ENCODE measurements at regions not wholly inside any gene's neighbourhood (a gene's known extent, or its start where the extent isn't known, plus 50 kb on each side); places are given as distances from the start of the nearest gene placed in this dataset.

DNA sequence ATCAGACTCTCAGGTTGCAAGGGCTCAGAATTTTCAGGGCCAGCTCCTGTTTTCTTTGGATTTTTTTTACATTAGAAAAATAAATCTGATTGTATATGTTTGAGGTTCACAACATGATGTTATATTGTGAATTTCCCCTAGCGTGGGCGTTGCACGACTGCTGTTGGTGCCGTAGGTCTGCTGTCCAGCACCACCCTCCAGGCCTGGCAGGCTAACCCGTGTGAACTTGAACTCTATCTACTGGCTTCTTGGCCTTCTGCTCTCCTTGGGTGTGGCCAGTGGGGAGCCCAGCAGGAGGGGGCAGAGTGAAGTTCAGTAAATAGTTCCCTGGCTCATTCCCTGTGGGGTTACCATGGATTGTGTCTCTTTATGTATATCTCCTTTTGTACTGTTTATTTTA, 80.5 kb upstream of the RORA start:
- Mint-ChIP-seq H3K27ac (no peak overlapping the region), H3K4me1 (ENCODE audit: low read depth) (no peaks in the 10 kb centered on the region), H3K9me3 (ENCODE audit: low read depth) (no peaks in the 10 kb centered on the region), H3K27me3 (peaks cover 3% of the 10 kb centered on the region), H3K4me3 (ENCODE audit: low read depth) (no peak overlapping the region), H3K36me3 (ENCODE audit: insufficient read depth) (no peaks in the 10 kb centered on the region)
- TF ChIP-seq CTCF (IDR thresholded peaks at IDR 0.05; ENCODE audit: unreplicated experiment): no peak
- no peak for DNase-seq (ENCODE audit: low spot score, unreplicated experiment)

DNA sequence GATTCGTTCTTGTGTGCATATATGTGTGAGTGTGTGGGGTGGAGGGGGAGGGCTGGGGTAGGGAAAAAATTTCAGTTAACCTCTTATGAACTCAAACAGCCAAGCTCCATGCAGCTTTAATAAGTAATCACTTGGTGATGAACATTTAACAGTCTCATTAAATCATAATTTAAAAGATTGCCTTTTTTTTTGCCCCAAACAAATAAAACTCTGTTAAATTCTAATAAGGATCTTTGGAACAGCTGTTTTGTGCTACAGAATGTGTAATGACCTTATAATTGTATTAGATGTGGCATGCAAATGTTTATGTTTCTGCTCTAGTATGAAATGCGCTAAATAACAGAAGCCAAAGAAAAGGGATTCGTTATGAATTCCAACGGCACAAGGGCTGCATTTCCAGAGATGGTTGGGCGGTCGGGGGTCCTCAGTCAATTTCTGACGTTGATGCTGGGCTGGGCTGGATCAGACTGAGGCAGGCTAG, 80.0 kb upstream of the RORA start:
- Mint-ChIP-seq H3K4me3 (ENCODE audit: low read depth) (no peak overlapping the region), H3K27me3 (peaks cover 3% of the 10 kb centered on the region), H3K4me1 (ENCODE audit: low read depth) (no peaks in the 10 kb centered on the region), H3K9me3 (ENCODE audit: low read depth) (no peaks in the 10 kb centered on the region), H3K36me3 (ENCODE audit: insufficient read depth) (no peaks in the 10 kb centered on the region), H3K27ac (no peak overlapping the region)
- TF ChIP-seq CTCF (IDR thresholded peaks at IDR 0.05; ENCODE audit: unreplicated experiment): no peak
- DNase-seq (ENCODE audit: low spot score, unreplicated experiment): no peak

- peaks cover 3% of the 10 kb centered on the region for H3K27me3 Mint-ChIP-seq
- H3K27ac Mint-ChIP-seq: no peak overlapping the region
- H3K4me3 Mint-ChIP-seq (ENCODE audit: low read depth): no peak overlapping the region
- H3K9me3 Mint-ChIP-seq (ENCODE audit: low read depth): no peaks in the 10 kb centered on the region
- no peaks in the 10 kb centered on the region for H3K36me3 Mint-ChIP-seq (ENCODE audit: insufficient read depth)
- no peak for TF ChIP-seq CTCF (IDR thresholded peaks at IDR 0.05; ENCODE audit: unreplicated experiment)
- no peak for DNase-seq (ENCODE audit: low spot score, unreplicated experiment)
- no peaks in the 10 kb centered on the region for H3K4me1 Mint-ChIP-seq (ENCODE audit: low read depth)
Observed at GRCh38 chr15:61308437-61308836, 79.3 kb upstream of the RORA start.

GRCh38 chr15:61307474-61307873, 78.4 kb upstream of the RORA start:
- H3K4me3 Mint-ChIP-seq (ENCODE audit: low read depth): no peak overlapping the region

DNA sequence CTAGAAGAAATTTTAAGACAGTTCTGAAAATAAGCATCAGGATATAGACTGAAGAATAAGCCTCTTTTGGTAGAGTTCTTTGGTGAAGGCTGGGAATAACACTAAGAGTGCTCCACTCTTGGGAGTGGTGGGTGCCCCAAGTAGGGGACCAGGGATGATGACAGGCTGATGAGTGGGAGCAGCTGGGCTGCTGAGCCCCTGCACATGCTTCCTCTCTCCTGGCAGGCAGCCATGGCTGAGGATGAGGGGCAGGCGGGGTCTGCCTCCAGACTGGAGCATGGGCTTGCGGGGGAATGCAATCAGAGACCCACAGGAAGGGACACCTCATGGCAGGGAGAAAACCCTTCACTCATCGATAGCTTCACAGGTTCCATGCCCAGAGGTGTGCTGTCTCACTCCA, 72.6 kb upstream of the RORA start:
- H3K4me3 Mint-ChIP-seq (ENCODE audit: low read depth): no peak overlapping the region
- H3K9me3 Mint-ChIP-seq (ENCODE audit: low read depth): no peaks in the 10 kb centered on the region
- no peak overlapping the region for H3K27ac Mint-ChIP-seq
- H3K36me3 Mint-ChIP-seq (ENCODE audit: insufficient read depth): no peaks in the 10 kb centered on the region
- TF ChIP-seq CTCF (IDR thresholded peaks at IDR 0.05; ENCODE audit: unreplicated experiment): no peak
- H3K4me1 Mint-ChIP-seq (ENCODE audit: low read depth): no peaks in the 10 kb centered on the region
- no peak for DNase-seq (ENCODE audit: low spot score, unreplicated experiment)
- peaks cover 3% of the 10 kb centered on the region for H3K27me3 Mint-ChIP-seq

More at GRCh38 chr15:61307474-61307873, 78.4 kb upstream of the RORA start:
- no peak overlapping the region for H3K27ac Mint-ChIP-seq
- no peaks in the 10 kb centered on the region for H3K36me3 Mint-ChIP-seq (ENCODE audit: insufficient read depth)
- no peak for TF ChIP-seq CTCF (IDR thresholded peaks at IDR 0.05; ENCODE audit: unreplicated experiment)
- H3K4me1 Mint-ChIP-seq (ENCODE audit: low read depth): no peaks in the 10 kb centered on the region
- H3K27me3 Mint-ChIP-seq: peaks cover 3% of the 10 kb centered on the region
- no peak for DNase-seq (ENCODE audit: low spot score, unreplicated experiment)
- H3K9me3 Mint-ChIP-seq (ENCODE audit: low read depth): no peaks in the 10 kb centered on the region
